ENCODE measurements at regions not wholly inside any gene's neighbourhood (a gene's known extent, or its start where the extent isn't known, plus 50 kb on each side); places are given as distances from the start of the nearest gene placed in this dataset.

- no peak for FAIRE-seq
- DNase-seq (ENCODE audit: insufficient read length, low spot score) = no peak
- no peak for TF ChIP-seq CTCF (IDR thresholded peaks at IDR 0.05; ENCODE audit: insufficient read depth, missing control alignments)
Observed at GRCh38 chr2:60168247-60168646, 385.2 kb downstream of the BCL11A start.

GRCh38 chr2:60167089-60167488, 386.4 kb downstream of the BCL11A start:
- FAIRE-seq (no peak), DNase-seq (ENCODE audit: insufficient read length, low spot score) (no peak)
- no peak for TF ChIP-seq CTCF (IDR thresholded peaks at IDR 0.05; ENCODE audit: insufficient read depth, missing control alignments)

GRCh38 chr2:60163691-60164090, 389.8 kb downstream of the BCL11A start:
- TF ChIP-seq CTCF (IDR thresholded peaks at IDR 0.05; ENCODE audit: insufficient read depth, missing control alignments) = no peak
- DNase-seq (ENCODE audit: insufficient read length, low spot score) = no peak
- no peak for FAIRE-seq

- FAIRE-seq = no peak
- DNase-seq (ENCODE audit: insufficient read length, low spot score) = no peak
- TF ChIP-seq CTCF (IDR thresholded peaks at IDR 0.05; ENCODE audit: insufficient read depth, missing control alignments) = no peak
Observed at GRCh38 chr2:60159519-60159918, 393.9 kb downstream of the BCL11A start.

- DNase-seq (ENCODE audit: insufficient read length, low spot score) = no peak
- no peak for FAIRE-seq
- TF ChIP-seq CTCF (IDR thresholded peaks at IDR 0.05; ENCODE audit: insufficient read depth, missing control alignments) = no peak
Observed at GRCh38 chr2:60158262-60158661, 395.2 kb downstream of the BCL11A start.

- no peak for DNase-seq (ENCODE audit: insufficient read length, low spot score)
- TF ChIP-seq CTCF (IDR thresholded peaks at IDR 0.05; ENCODE audit: insufficient read depth, missing control alignments) = no peak
- no peak for FAIRE-seq
Observed at GRCh38 chr2:60157283-60157682, 396.2 kb downstream of the BCL11A start.

GRCh38 chr2:60154142-60154541, 399.3 kb downstream of the BCL11A start:
- TF ChIP-seq CTCF (IDR thresholded peaks at IDR 0.05; ENCODE audit: insufficient read depth, missing control alignments) = no peak
- DNase-seq (ENCODE audit: insufficient read length, low spot score) (no peak), FAIRE-seq (no peak)
